ENCODE measurements at regions not wholly inside any gene's neighbourhood (a gene's known extent, or its start where the extent isn't known, plus 50 kb on each side); places are given as distances from the start of the nearest gene placed in this dataset.

- H3K36me3 ChIP-seq (replicated peaks in 1 of 2; ENCODE audit: control insufficient read depth in 1 of 2, insufficient read depth in 2 of 2, low read length in 2 of 2), result no peaks in the 10 kb centered on the region
- no peak overlapping the region for H3K9ac ChIP-seq (ENCODE audit: insufficient read depth, low read length, poor library complexity, severe bottlenecking)
- H4K20me1 ChIP-seq (ENCODE audit: insufficient read depth, low read length), result no peaks in the 10 kb centered on the region
- Mint-ChIP-seq H3K36me3 (no peaks in the 10 kb centered on the region), H3K4me1 (no peaks in the 10 kb centered on the region), H3K27ac (no peak overlapping the region), H3K9me3 (peaks cover 0 to 3% (median 2%) of the 10 kb centered on the region in 7 donors), H3K27me3 (ENCODE audit: low read depth in 3 of 3) (peaks cover 0 to 7% (median 3%) of the 10 kb centered on the region in 3 donors), H3K4me3 (no peak overlapping the region)
- no peaks in the 10 kb centered on the region for H3K4me1 ChIP-seq (ENCODE audit: control insufficient read depth in 1 of 2, insufficient read depth in 2 of 2, low read length in 2 of 2)
- H3K4me3 ChIP-seq (replicated peaks in 1 of 3; ENCODE audit: low read depth in 2 of 3, low read length in 3 of 3), result no peak overlapping the region
- no peak overlapping the region for H3K4me2 ChIP-seq (replicated peaks; ENCODE audit: extremely low read depth, low read length, poor library complexity, severe bottlenecking)
- no peak for TF ChIP-seq CTCF (IDR thresholded peaks at IDR 0.05)
- H2AFZ ChIP-seq (ENCODE audit: insufficient read depth, low read depth, low read length, poor library complexity, severe bottlenecking), result no peak overlapping the region
- intact Hi-C loops (cut with micrococcal nuclease), result no loop called here
- no peaks in the 10 kb centered on the region for H3K9me3 ChIP-seq (replicated peaks in 1 of 2; ENCODE audit: control insufficient read depth in 1 of 2, insufficient read depth in 1 of 2, low read length in 2 of 2)
- H3K27ac ChIP-seq (ENCODE audit: low read depth in 1 of 2, low read length in 2 of 2), result no peak overlapping the region
- no peak for DNase-seq
- no peaks in the 10 kb centered on the region for H3K79me2 ChIP-seq (ENCODE audit: insufficient read depth, low read length)
- no peaks in the 10 kb centered on the region for H3K27me3 ChIP-seq (ENCODE audit: control insufficient read depth in 2 of 2, insufficient read depth in 2 of 2, low read length in 2 of 2)
Measured at GRCh38 chr15:47975427-47975826, 145.4 kb upstream of the SLC24A5 start.

DNA sequence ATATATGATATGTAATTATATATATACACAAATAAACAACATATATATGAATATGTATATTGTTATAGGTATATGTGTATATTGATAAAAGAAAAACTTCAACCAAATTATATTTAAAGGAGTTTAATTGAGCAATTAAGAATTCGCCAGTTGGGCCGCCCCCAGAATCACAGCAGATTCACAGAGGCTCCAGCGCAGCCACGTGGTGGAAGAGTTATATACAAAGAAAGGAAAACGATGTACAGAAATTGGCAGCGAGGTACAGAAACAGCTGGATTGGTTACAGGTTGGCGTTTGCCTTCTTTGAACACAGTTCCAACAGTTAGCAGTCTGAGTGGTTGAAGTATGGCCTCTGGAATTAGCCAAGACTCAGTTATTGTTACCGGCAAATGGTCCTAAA lies 137.3 kb upstream of the SLC24A5 start:
- H3K4me2 ChIP-seq (replicated peaks; ENCODE audit: extremely low read depth, low read length, poor library complexity, severe bottlenecking), result no peak overlapping the region

More for the DNA sequence above, 137.3 kb upstream of the SLC24A5 start:
- peaks cover 0 to 2% (median 1%) of the 10 kb centered on the region in 7 donors for H3K9me3 Mint-ChIP-seq
- WGBS (ENCODE audit: insufficient coverage), result 81% methylated on average over 6 of the region's 8 CpGs
- H4K20me1 ChIP-seq (ENCODE audit: insufficient read depth, low read length), result no peaks in the 10 kb centered on the region
- no peaks in the 10 kb centered on the region for H3K9me3 ChIP-seq (replicated peaks in 1 of 2; ENCODE audit: control insufficient read depth in 1 of 2, insufficient read depth in 1 of 2, low read length in 2 of 2)
- no peak for TF ChIP-seq CTCF (IDR thresholded peaks at IDR 0.05)
- no peak overlapping the region for H2AFZ ChIP-seq (ENCODE audit: insufficient read depth, low read depth, low read length, poor library complexity, severe bottlenecking)
- peaks cover 0 to 2% of the 10 kb centered on the region in 2 donors for H3K27me3 ChIP-seq (ENCODE audit: control insufficient read depth in 2 of 2, insufficient read depth in 2 of 2, low read length in 2 of 2)
- no peak overlapping the region for H3K4me3 Mint-ChIP-seq
- peaks cover 0 to 7% of the 10 kb centered on the region in 2 donors for H3K4me1 ChIP-seq (ENCODE audit: control insufficient read depth in 1 of 2, insufficient read depth in 2 of 2, low read length in 2 of 2)
- H3K9ac ChIP-seq (ENCODE audit: insufficient read depth, low read length, poor library complexity, severe bottlenecking), result no peak overlapping the region
- no peaks in the 10 kb centered on the region for H3K36me3 Mint-ChIP-seq
- H3K27ac ChIP-seq (ENCODE audit: low read depth in 1 of 2, low read length in 2 of 2), result no peak overlapping the region
- H3K4me1 Mint-ChIP-seq, result peaks cover 15% of the 10 kb centered on the region
- no peak overlapping the region for H3K27ac Mint-ChIP-seq
- peaks cover 0 to 2% (median 1%) of the 10 kb centered on the region in 3 donors for H3K27me3 Mint-ChIP-seq (ENCODE audit: low read depth in 3 of 3)
- no peak overlapping the region for H3K4me3 ChIP-seq (replicated peaks in 1 of 3; ENCODE audit: low read depth in 2 of 3, low read length in 3 of 3)
- H3K79me2 ChIP-seq (ENCODE audit: insufficient read depth, low read length), result no peaks in the 10 kb centered on the region
- DNase-seq, result no peak
- intact Hi-C loops (cut with micrococcal nuclease), result no loop called here
- H3K36me3 ChIP-seq (replicated peaks in 1 of 2; ENCODE audit: control insufficient read depth in 1 of 2, insufficient read depth in 2 of 2, low read length in 2 of 2), result no peaks in the 10 kb centered on the region

Data from CD14-positive monocyte (primary cell).